CD4-positive, alpha-beta T cell (primary cell): ENCODE measurements at regions not wholly inside any gene's neighbourhood (a gene's known extent, or its start where the extent isn't known, plus 50 kb on each side); places are given as distances from the start of the nearest gene placed in this dataset.

ENCODE experiments used
- ATAC-seq: fragments of 200-7000 bp; cut with Tn5 transposase; one replicate; pipeline ENCODE4 v1.10.0; 2022; ENCODE audit warnings: mild to moderate bottlenecking; ENCODE audit not compliant: poor library complexity
- CTCF ChIA-PET: fragments of 350-600 bp; sonication (Branson Sonifier 250); formaldehyde crosslinking; loops from one replicate; lab custom pipeline; 2021; ENCODE audit warnings: antibody characterized with exemption, inconsistent platforms; lab: Charles Lee
- POLR2A ChIA-PET: fragments of 350-600 bp; sonication (Branson Sonifier 250); formaldehyde crosslinking; loops from one replicate; lab custom pipeline; 2021; ENCODE audit warnings: antibody characterized with exemption, inconsistent platforms; lab: Charles Lee
- DNase-seq, 14 experiments: peaks; one replicate each; pipeline ENCODE4 v3.0.0-alpha.2; 2013 to 2020; ENCODE audit warnings: mixed read lengths in 2 of 14
- H3K27ac ChIP-seq, 2 donors: one replicate each; pipeline versions ENCODE4 v1.5.1 to v1.7.0; 2013; ENCODE audit warnings: low read length in 2 of 2, low read depth in 1 of 2, mild to moderate bottlenecking in 1 of 2
- H3K27me3 ChIP-seq, 2 experiments: 1 replicate in 1 of 2; 2 replicates in 1 of 2; pipeline versions ENCODE4 v1.6.1 to v1.7.0; 2013; ENCODE audit warnings: low read length in 2 of 2, control low read depth in 1 of 2, mild to moderate bottlenecking in 1 of 2, moderate library complexity in 1 of 2; ENCODE audit not compliant: insufficient read depth in 2 of 2, control insufficient read depth in 1 of 2
- H3K36me3 ChIP-seq: one replicate; pipeline ENCODE4 v1.6.1; 2013; ENCODE audit warnings: low read length, control low read depth; ENCODE audit not compliant: insufficient read depth
- H3K4me1 ChIP-seq: one replicate; pipeline ENCODE4 v1.6.1; 2013; ENCODE audit warnings: low read length, control low read depth; ENCODE audit not compliant: insufficient read depth
- H3K4me3 ChIP-seq: one replicate; pipeline ENCODE4 v1.5.1; 2013; ENCODE audit warnings: mild to moderate bottlenecking, low read length, moderate library complexity
- H3K9me3 ChIP-seq, 2 experiments: 1 replicate in 1 of 2; 2 replicates in 1 of 2; pipeline versions ENCODE4 v1.6.1 to v1.7.0; 2013; ENCODE audit warnings: low read length in 2 of 2, mild to moderate bottlenecking in 2 of 2, control low read depth in 1 of 2, moderate library complexity in 1 of 2; ENCODE audit not compliant: control insufficient read depth in 1 of 2, insufficient read depth in 1 of 2
- H3K27ac Mint-ChIP-seq: one replicate; pipeline ENCODE4 v1.8.0; 2020; ENCODE audit warnings: mixed read lengths
- H3K27me3 Mint-ChIP-seq: one replicate; pipeline ENCODE4 v1.8.0; 2021; ENCODE audit warnings: mixed read lengths
- H3K36me3 Mint-ChIP-seq: one replicate; pipeline ENCODE4 v1.8.0; 2021; ENCODE audit warnings: low read depth, mixed read lengths
- H3K4me1 Mint-ChIP-seq: one replicate; pipeline ENCODE4 v1.8.0; 2021; ENCODE audit warnings: low read depth, mixed read lengths
- H3K4me3 Mint-ChIP-seq: one replicate; pipeline ENCODE4 v1.8.0; 2020; ENCODE audit warnings: mild to moderate bottlenecking, mixed read lengths
- H3K9me3 Mint-ChIP-seq: one replicate; pipeline ENCODE4 v1.8.0; 2020; ENCODE audit warnings: mixed read lengths
- intact Hi-C, 2 experiments: fragments of 100-400 bp; cut with DNase I in 1 of 2; cut with micrococcal nuclease in 1 of 2; formaldehyde crosslinking; loops; one replicate each; pipeline versions ENCODE4 v1.15.1 to v1.9.0; 2023 to 2025; cut with DNase I, micrococcal nuclease
- TF ChIP-seq, protein P1 (sequence below): fragments of 200-600 bp; IDR thresholded peaks from one replicate; pipeline ENCODE4 v1.8.0; 2022; ENCODE audit warnings: antibody characterized with exemption, mild to moderate bottlenecking

DNA sequence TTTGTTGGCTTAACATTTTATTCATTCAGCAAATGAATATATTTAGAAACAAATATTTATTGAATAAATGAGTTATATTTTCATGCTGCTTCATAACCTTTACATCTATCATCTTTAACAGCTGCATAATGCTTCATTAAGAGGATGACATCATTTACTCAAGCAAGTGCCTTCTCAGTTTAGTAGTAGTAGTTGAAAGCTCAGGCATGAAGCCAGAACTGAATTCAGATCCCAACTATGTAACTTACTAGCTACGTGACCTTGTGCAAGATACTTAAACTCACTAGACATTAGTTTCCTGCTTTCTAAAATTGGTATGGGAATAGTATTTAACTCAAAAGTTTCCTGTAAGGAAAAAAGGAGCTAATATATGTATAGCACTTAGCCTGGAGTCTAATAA is 90.3 kb downstream of the TMPRSS5 start:
- DNase-seq (no peak), ATAC-seq (no peak)
- no peak overlapping the region for H3K27ac ChIP-seq
- no peak overlapping the region for H3K4me3 Mint-ChIP-seq
- H3K9me3 Mint-ChIP-seq = no peaks in the 10 kb centered on the region
- H3K27me3 Mint-ChIP-seq = peaks cover 21% of the 10 kb centered on the region
- no peaks in the 10 kb centered on the region for H3K4me1 ChIP-seq
- intact Hi-C loops = no loop called here
- ChIA-PET POLR2A (no interaction called here), CTCF (no interaction called here)
- H3K4me1 Mint-ChIP-seq = no peaks in the 10 kb centered on the region
- H3K4me3 ChIP-seq = no peak overlapping the region
- H3K27ac Mint-ChIP-seq = no peak overlapping the region
- no peaks in the 10 kb centered on the region for H3K27me3 ChIP-seq
- H3K36me3 ChIP-seq = no peaks in the 10 kb centered on the region
- no peaks in the 10 kb centered on the region for H3K9me3 ChIP-seq
- TF ChIP-seq, protein P1, sequence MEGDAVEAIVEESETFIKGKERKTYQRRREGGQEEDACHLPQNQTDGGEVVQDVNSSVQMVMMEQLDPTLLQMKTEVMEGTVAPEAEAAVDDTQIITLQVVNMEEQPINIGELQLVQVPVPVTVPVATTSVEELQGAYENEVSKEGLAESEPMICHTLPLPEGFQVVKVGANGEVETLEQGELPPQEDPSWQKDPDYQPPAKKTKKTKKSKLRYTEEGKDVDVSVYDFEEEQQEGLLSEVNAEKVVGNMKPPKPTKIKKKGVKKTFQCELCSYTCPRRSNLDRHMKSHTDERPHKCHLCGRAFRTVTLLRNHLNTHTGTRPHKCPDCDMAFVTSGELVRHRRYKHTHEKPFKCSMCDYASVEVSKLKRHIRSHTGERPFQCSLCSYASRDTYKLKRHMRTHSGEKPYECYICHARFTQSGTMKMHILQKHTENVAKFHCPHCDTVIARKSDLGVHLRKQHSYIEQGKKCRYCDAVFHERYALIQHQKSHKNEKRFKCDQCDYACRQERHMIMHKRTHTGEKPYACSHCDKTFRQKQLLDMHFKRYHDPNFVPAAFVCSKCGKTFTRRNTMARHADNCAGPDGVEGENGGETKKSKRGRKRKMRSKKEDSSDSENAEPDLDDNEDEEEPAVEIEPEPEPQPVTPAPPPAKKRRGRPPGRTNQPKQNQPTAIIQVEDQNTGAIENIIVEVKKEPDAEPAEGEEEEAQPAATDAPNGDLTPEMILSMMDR = no peak
- H3K36me3 Mint-ChIP-seq = no peaks in the 10 kb centered on the region

DNA sequence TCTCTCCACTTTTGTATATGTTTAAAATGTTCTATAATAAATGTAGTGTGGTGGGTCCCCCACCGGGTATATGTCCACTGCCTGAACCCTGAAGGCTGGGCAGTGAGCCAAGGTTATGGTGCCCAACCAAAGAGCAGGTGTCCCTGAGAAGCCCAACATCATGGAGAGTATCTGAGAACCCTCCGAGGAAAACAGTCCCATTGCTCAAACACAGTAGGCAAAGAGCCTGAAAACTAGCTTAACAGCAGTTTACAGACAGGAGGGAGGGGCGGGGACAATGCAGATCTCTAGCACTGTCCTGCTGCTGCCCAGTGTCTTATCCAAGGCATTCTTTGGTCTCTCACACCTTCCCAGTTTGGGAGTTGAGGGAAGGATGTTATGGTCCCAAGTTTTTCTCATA is 91.0 kb downstream of the TMPRSS5 start:
- TF ChIP-seq, protein P1 = no peak
- Histone ChIP-seq H3K9me3 (no peaks in the 10 kb centered on the region), H3K4me1 (no peaks in the 10 kb centered on the region), H3K4me3 (no peak overlapping the region), H3K27me3 (no peaks in the 10 kb centered on the region), H3K36me3 (no peaks in the 10 kb centered on the region), H3K27ac (no peak overlapping the region)
- H3K36me3 Mint-ChIP-seq = no peaks in the 10 kb centered on the region
- ChIA-PET POLR2A (no interaction called here), CTCF (no interaction called here)
- DNase-seq (no peak), ATAC-seq (no peak)
- no peaks in the 10 kb centered on the region for H3K9me3 Mint-ChIP-seq
- no peak overlapping the region for H3K27ac Mint-ChIP-seq
- intact Hi-C loops = no loop called here
- H3K4me3 Mint-ChIP-seq = no peak overlapping the region
- no peaks in the 10 kb centered on the region for H3K4me1 Mint-ChIP-seq
- peaks cover 21% of the 10 kb centered on the region for H3K27me3 Mint-ChIP-seq

DNA sequence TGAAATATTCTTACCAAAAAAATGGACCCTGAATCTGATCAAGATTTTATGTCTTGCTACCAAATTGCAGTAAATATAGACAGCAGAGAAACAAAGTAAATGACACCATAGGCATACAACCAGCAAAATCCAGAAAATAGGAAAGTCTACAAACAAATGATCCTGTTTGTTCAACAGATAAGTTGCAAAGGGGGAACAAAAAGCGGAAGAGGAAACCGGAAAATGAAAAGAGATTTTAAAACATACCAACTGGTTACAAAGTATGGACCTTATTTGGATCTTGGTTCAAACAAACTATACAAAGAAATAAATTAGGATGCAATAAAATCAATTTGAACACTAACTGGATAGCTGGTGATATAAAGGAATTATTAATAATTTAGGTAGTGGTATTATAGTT is 92.0 kb downstream of the TMPRSS5 start:
- Mint-ChIP-seq H3K4me1 (no peaks in the 10 kb centered on the region), H3K4me3 (no peak overlapping the region), H3K27me3 (peaks cover 21% of the 10 kb centered on the region), H3K36me3 (no peaks in the 10 kb centered on the region), H3K9me3 (no peaks in the 10 kb centered on the region), H3K27ac (no peak overlapping the region)
- Histone ChIP-seq H3K4me3 (no peak overlapping the region), H3K27ac (no peak overlapping the region), H3K4me1 (no peaks in the 10 kb centered on the region), H3K9me3 (no peaks in the 10 kb centered on the region), H3K27me3 (no peaks in the 10 kb centered on the region), H3K36me3 (no peaks in the 10 kb centered on the region)
- ATAC-seq (no peak), DNase-seq (no peak)
- intact Hi-C loops = no loop called here
- TF ChIP-seq, protein P1 = no peak
- ChIA-PET CTCF (no interaction called here), POLR2A (no interaction called here)
